ENCODE measurements at regions not wholly inside any gene's neighbourhood (a gene's known extent, or its start where the extent isn't known, plus 50 kb on each side); places are given as distances from the start of the nearest gene placed in this dataset.

DNA sequence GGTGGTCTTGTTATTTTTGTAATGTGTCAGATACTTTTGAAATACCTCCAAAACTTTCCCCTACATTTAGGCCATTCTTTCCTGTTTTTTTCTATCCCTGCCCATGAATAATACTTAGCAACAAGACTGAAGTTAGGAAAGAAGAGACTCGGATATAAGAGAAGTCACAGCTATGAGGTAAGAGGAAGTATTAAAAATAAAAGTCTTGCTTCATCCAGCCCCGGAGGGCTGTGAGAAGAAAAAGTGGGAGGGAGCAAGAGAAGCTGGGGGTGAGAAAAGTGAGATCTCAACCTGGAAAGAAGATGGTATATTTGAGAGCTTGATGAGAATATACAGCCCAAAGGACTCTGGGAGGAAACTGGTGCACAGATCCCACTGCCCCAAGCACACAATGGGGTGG lies 213.5 kb upstream of the CDIN1 start:
- no peak for TF ChIP-seq POLR2A (IDR thresholded peaks at IDR 0.05)
- no peak for TF ChIP-seq CTCF (IDR thresholded peaks at IDR 0.05)

Data from vagina (tissue), 2 donors.